H1 (cell line): ENCODE measurements at regions not wholly inside any gene's neighbourhood (a gene's known extent, or its start where the extent isn't known, plus 50 kb on each side); places are given as distances from the start of the nearest gene placed in this dataset.

Source experiments
- CTCF ChIP-seq, 3 experiments: IDR thresholded peaks; 1 replicate in 2 of 3; 2 replicates in 1 of 3; pipeline versions ENCODE4 v1.5.1 to v1.6.1; 2011; ENCODE audit warnings: low read length in 3 of 3, mild to moderate bottlenecking in 3 of 3, inconsistent platforms in 2 of 3, low read depth in 1 of 3, moderate library complexity in 1 of 3; ENCODE audit not compliant: insufficient read depth in 1 of 3; ENCODE audit errors: control extremely low read depth in 1 of 3
- EP300 ChIP-seq, 2 experiments: IDR thresholded peaks; 1 replicate in 1 of 2; 2 replicates in 1 of 2; pipeline ENCODE4 v1.6.1; 2011 to 2012; ENCODE audit warnings: low read depth in 2 of 2, low read length in 2 of 2, mild to moderate bottlenecking in 2 of 2, borderline replicate concordance in 1 of 2, inconsistent platforms in 1 of 2, moderate library complexity in 1 of 2
- EZH2 ChIP-seq: fragments of 200-600 bp; sonication (generic); IDR thresholded peaks from 2 replicates; pipeline ENCODE4 v1.7.1; 2012; ENCODE audit warnings: low read depth, mild to moderate bottlenecking, moderate library complexity, low read length, inconsistent platforms; ENCODE audit not compliant: severe bottlenecking
- MAFK ChIP-seq: IDR thresholded peaks from 2 replicates; pipeline ENCODE4 v1.6.1; 2012; ENCODE audit warnings: low read depth, mild to moderate bottlenecking, improper control_type of control experiment, low read length
- MAX ChIP-seq: IDR thresholded peaks from 2 replicates; pipeline ENCODE4 v1.6.1; 2012; ENCODE audit warnings: inconsistent platforms
- POLR2AphosphoS5 ChIP-seq: IDR thresholded peaks from 2 replicates; pipeline ENCODE4 v1.6.1; 2011; ENCODE audit warnings: low read depth, low read length
- RXRA ChIP-seq: IDR thresholded peaks from 2 replicates; pipeline ENCODE4 v1.6.1; 2011; ENCODE audit warnings: low read depth, mild to moderate bottlenecking, low read length, moderate library complexity; ENCODE audit not compliant: insufficient read depth
- SIX5 ChIP-seq: IDR thresholded peaks from 2 replicates; pipeline ENCODE4 v1.6.1; 2011; ENCODE audit warnings: mild to moderate bottlenecking, low read depth, low read length
- SP2 ChIP-seq: IDR thresholded peaks from 2 replicates; pipeline ENCODE4 v1.6.1; 2012; ENCODE audit warnings: mild to moderate bottlenecking, low read length, inconsistent platforms

- TF ChIP-seq CTCF (IDR thresholded peaks at IDR 0.05; ENCODE audit: control extremely low read depth in 1 of 3, insufficient read depth in 1 of 3, low read depth in 1 of 3, low read length in 3 of 3) = no peak
- TF ChIP-seq MAFK = no peak
- no peak for TF ChIP-seq SIX5
- no peak for TF ChIP-seq MAX
- no peak for TF ChIP-seq POLR2AphosphoS5
- no peak for TF ChIP-seq EZH2
- TF ChIP-seq RXRA = no peak
- no peak for TF ChIP-seq EP300 (IDR thresholded peaks at IDR 0.05; ENCODE audit: borderline replicate concordance in 1 of 2, low read depth in 2 of 2, low read length in 2 of 2)
- TF ChIP-seq SP2 = no peak
These were observed 173.1 kb downstream of the RNF152 start for GRCh38 chr18:61719671-61720070.
